Gastroesophageal sphincter (tissue), 4 donors: ENCODE measurements at regions not wholly inside any gene's neighbourhood (a gene's known extent, or its start where the extent isn't known, plus 50 kb on each side); places are given as distances from the start of the nearest gene placed in this dataset.
A peak's percentile ranks its signal among the peaks of the same experiment; 100 is the strongest.
"Not testable (repeated sequence)": the region's sequence is repeated elsewhere in the genome, so short reads cannot be mapped to it uniquely, and the experiment has no call there.

ENCODE experiments used
- ATAC-seq: fragments of 150-250 bp; one replicate; pipeline ENCODE4 v1.9.1; 2016; ENCODE audit warnings: mild to moderate bottlenecking, moderate library complexity
- H3K27ac ChIP-seq, 4 donors: fragments of 200-600 bp; sonication (generic) in 3 of 4; 1 replicate in 3 of 4; 2 replicates in 1 of 4; pipeline ENCODE4 v1.5.1; 2016 to 2019
- H3K27me3 ChIP-seq: fragments of 200-600 bp; sonication (generic); one replicate; pipeline ENCODE4 v1.5.1; 2019
- H3K36me3 ChIP-seq, 2 donors: fragments of 200-600 bp; sonication (generic); one replicate each; pipeline ENCODE4 v1.5.1; 2019; ENCODE audit warnings: control low read depth in 1 of 2
- H3K4me1 ChIP-seq, 3 donors: fragments of 200-600 bp; sonication (generic); 1 replicate in 2 of 3; 2 replicates in 1 of 3; pipeline ENCODE4 v1.5.1; 2016 to 2019; ENCODE audit warnings: control low read depth in 2 of 3
- H3K4me3 ChIP-seq, 2 donors: fragments of 200-600 bp; sonication (generic); one replicate each; pipeline ENCODE4 v1.5.1; 2019; ENCODE audit warnings: mild to moderate bottlenecking in 1 of 2, moderate library complexity in 1 of 2
- H3K9me3 ChIP-seq, 3 donors: fragments of 200-600 bp; sonication (generic); one replicate each; pipeline ENCODE4 v1.5.1; 2017 to 2019; ENCODE audit warnings: control low read depth in 2 of 3
- EP300 ChIP-seq: sonication (generic); formaldehyde crosslinking; IDR thresholded peaks from one replicate; pipeline ENCODE4 v1.6.1; 2017; ENCODE audit warnings: antibody characterized with exemption, mild to moderate bottlenecking
- POLR2A ChIP-seq, 2 donors: fragments of 450-650 bp; IDR thresholded peaks; one replicate each; pipeline ENCODE4 v1.6.1; 2017; ENCODE audit warnings: antibody characterized with exemption in 2 of 2, mild to moderate bottlenecking in 2 of 2, moderate library complexity in 1 of 2
- POLR2AphosphoS5 ChIP-seq: sonication (generic); formaldehyde crosslinking; IDR thresholded peaks from one replicate; pipeline ENCODE4 v1.6.1; 2017; ENCODE audit warnings: antibody characterized with exemption
- WGBS, 2 donors: methylation state at CpG; one replicate each; pipeline ENCODE4 v1.1.5; 2018; ENCODE audit warnings: low coverage in 1 of 2; 5-methylcytosine and 5-hydroxymethylcytosine counted together
- TF ChIP-seq, protein P1 (sequence below), 4 experiments: fragments of 200-600 bp in 2 of 4; fragments of 450-650 bp in 2 of 4; sonication (generic) in 1 of 4; IDR thresholded peaks; one replicate each; pipeline ENCODE4 v1.5.1; 2017 to 2019; ENCODE audit warnings: antibody characterized with exemption in 4 of 4, mild to moderate bottlenecking in 2 of 4, moderate library complexity in 2 of 4

DNA sequence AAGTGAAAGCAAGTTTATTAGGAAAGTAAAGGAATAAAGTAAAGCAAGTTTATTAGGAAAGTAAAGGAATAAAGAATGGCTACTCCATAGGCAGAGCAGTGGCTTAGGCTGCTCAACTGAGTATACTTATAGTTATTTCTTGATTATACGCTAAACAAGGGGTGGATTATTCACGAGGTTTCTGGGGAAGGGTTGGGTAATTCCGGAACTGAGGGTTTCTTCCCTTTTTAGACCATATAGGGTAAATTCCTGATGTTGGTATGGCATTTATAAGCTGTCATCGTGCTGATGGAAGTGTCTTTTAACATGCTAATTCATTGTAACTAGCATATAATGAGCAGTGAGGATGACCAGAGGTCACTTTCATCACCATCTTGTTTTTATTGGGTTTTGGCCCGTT lies 194.3 kb downstream of the DLEU7 start:
- no peak overlapping the region for H3K4me3 ChIP-seq
- no peaks in the 10 kb centered on the region for H3K27me3 ChIP-seq
- no peaks in the 10 kb centered on the region for H3K9me3 ChIP-seq
- H3K36me3 ChIP-seq = no peaks in the 10 kb centered on the region
- H3K27ac ChIP-seq = no peak overlapping the region
- no peak for ATAC-seq
- no peak for TF ChIP-seq POLR2A (IDR thresholded peaks at IDR 0.05)
- no peak for TF ChIP-seq EP300
- H3K4me1 ChIP-seq = peaks cover 0 to 13% (median 0%) of the 10 kb centered on the region in 3 donors
- WGBS, 2 donors = 89 to 100% methylated on average over 4 to 5 of the region's 5 CpGs

GRCh38 chr13:50650592-50651504 lies 192.6 kb downstream of the DLEU7 start:
- Histone ChIP-seq H3K36me3 (no peaks in the 10 kb centered on the region), H3K27ac (peak overlapping the region in 1 of 4 donors; percentile 7), H3K4me1 (peaks cover 0 to 13% (median 0%) of the 10 kb centered on the region in 3 donors), H3K4me3 (no peak overlapping the region), H3K27me3 (no peaks in the 10 kb centered on the region), H3K9me3 (no peaks in the 10 kb centered on the region)
- ATAC-seq = no peak
- WGBS, 2 donors = 40 to 46% methylated on average over 11 of the region's 11 CpGs
- no peak for TF ChIP-seq POLR2AphosphoS5
- no peak for TF ChIP-seq POLR2A (IDR thresholded peaks at IDR 0.05)
- TF ChIP-seq, protein P1, sequence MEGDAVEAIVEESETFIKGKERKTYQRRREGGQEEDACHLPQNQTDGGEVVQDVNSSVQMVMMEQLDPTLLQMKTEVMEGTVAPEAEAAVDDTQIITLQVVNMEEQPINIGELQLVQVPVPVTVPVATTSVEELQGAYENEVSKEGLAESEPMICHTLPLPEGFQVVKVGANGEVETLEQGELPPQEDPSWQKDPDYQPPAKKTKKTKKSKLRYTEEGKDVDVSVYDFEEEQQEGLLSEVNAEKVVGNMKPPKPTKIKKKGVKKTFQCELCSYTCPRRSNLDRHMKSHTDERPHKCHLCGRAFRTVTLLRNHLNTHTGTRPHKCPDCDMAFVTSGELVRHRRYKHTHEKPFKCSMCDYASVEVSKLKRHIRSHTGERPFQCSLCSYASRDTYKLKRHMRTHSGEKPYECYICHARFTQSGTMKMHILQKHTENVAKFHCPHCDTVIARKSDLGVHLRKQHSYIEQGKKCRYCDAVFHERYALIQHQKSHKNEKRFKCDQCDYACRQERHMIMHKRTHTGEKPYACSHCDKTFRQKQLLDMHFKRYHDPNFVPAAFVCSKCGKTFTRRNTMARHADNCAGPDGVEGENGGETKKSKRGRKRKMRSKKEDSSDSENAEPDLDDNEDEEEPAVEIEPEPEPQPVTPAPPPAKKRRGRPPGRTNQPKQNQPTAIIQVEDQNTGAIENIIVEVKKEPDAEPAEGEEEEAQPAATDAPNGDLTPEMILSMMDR (IDR thresholded peaks at IDR 0.05) = no peak
- no peak for TF ChIP-seq EP300

DNA sequence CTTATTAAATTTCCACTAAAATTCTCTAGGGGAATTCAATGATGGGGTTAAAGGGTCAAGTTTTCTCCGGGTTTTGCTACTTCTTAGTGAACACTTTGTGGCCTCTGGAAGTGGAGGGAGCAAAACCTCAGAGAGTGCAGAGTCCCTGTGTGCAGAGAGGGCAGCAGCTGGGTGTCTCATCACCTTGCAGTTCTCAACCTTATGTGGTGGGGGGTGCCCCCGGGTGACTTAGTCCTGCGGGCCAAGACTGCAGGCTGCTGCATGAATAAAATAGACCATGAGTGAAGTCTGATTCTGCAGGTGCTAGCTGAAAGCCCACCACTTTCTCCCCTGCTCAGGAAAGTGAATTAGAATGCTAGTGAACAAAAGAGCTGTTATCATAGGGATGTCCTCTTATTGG lies 191.6 kb downstream of the DLEU7 start:
- Histone ChIP-seq H3K4me1 (peaks cover 0 to 13% (median 0%) of the 10 kb centered on the region in 3 donors), H3K27ac (no peak overlapping the region), H3K9me3 (no peaks in the 10 kb centered on the region), H3K27me3 (no peaks in the 10 kb centered on the region), H3K36me3 (no peaks in the 10 kb centered on the region), H3K4me3 (no peak overlapping the region)
- WGBS, 2 donors = 50 to 61% methylated on average over 1 to 2 of the region's 3 CpGs
- ATAC-seq = no peak
- no peak for TF ChIP-seq EP300
- TF ChIP-seq POLR2A (IDR thresholded peaks at IDR 0.05) = no peak
- TF ChIP-seq, protein P1 (IDR thresholded peaks at IDR 0.05) = no peak
- no peak for TF ChIP-seq POLR2AphosphoS5

- H3K27ac ChIP-seq = no peak overlapping the region
- WGBS, 2 donors = 75 to 87% methylated on average over 4 of the region's 4 CpGs
- no peaks in the 10 kb centered on the region for H3K36me3 ChIP-seq
- TF ChIP-seq POLR2AphosphoS5 (no peak), POLR2A (IDR thresholded peaks at IDR 0.05) (no peak), EP300 (no peak)
- TF ChIP-seq, protein P1 (IDR thresholded peaks at IDR 0.05) = no peak
- no peak for ATAC-seq
- H3K4me3 ChIP-seq = no peak overlapping the region
- H3K9me3 ChIP-seq = no peaks in the 10 kb centered on the region
- peaks cover 0 to 13% (median 0%) of the 10 kb centered on the region in 3 donors for H3K4me1 ChIP-seq
- H3K27me3 ChIP-seq = no peaks in the 10 kb centered on the region
These were observed 189.2 kb downstream of the DLEU7 start for GRCh38 chr13:50654331-50654730.

DNA sequence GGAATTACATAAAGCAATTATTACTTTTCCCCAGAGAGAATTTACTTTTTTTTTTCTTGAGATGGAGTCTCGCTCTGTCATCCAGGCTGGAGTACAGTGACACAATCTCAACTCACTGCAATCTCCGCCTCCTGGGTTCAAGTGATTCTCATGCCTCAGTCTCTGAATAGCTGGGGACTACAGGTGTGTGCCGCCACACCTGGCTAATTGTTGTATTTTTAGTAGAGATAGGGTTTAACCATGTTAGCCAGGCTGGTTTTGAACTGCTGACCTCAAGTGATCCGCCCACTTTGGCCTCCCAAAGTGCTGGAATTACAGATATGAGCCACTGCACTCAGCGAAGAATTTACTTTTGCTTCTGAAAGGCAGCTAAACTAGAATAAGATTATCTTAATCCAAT lies 181.6 kb downstream of the DLEU7 start:
- not testable (repeated sequence) for H3K4me3 ChIP-seq, ATAC-seq
- 94 to 100% methylated on average over 1 to 5 of the region's 5 CpGs for WGBS, 2 donors

GRCh38 chr13:50664951-50665350 lies 178.5 kb downstream of the DLEU7 start:
- H3K36me3 ChIP-seq = no peaks in the 10 kb centered on the region
- no peak for ATAC-seq
- H3K27me3 ChIP-seq = no peaks in the 10 kb centered on the region

More for the DNA sequence above, 181.6 kb downstream of the DLEU7 start:
- not testable (repeated sequence) for H3K27ac ChIP-seq, H3K9me3 ChIP-seq, H3K4me1 ChIP-seq, H3K27me3 ChIP-seq, H3K36me3 ChIP-seq

More at GRCh38 chr13:50664951-50665350, 178.5 kb downstream of the DLEU7 start:
- 100% methylated on average over 1 to 2 of the region's 2 CpGs for WGBS, 2 donors
- H3K27ac ChIP-seq = no peak overlapping the region
- H3K9me3 ChIP-seq = no peaks in the 10 kb centered on the region
- H3K4me3 ChIP-seq = no peak overlapping the region
- no peaks in the 10 kb centered on the region for H3K4me1 ChIP-seq
- no peak for TF ChIP-seq POLR2A (IDR thresholded peaks at IDR 0.05)
- no peak for TF ChIP-seq POLR2AphosphoS5
- TF ChIP-seq EP300 = no peak
- TF ChIP-seq, protein P1 (IDR thresholded peaks at IDR 0.05) = no peak
